H1 (cell line): ENCODE measurements at regions not wholly inside any gene's neighbourhood (a gene's known extent, or its start where the extent isn't known, plus 50 kb on each side); places are given as distances from the start of the nearest gene placed in this dataset.

ENCODE experiments used
- CTCF ChIA-PET: fragments of 300-600 bp; sonication (Branson Sonifier 250); formaldehyde crosslinking; loops from one replicate; lab custom pipeline; 2021; ENCODE audit not compliant: partially characterized antibody; lab: Charles Lee
- POLR2A ChIA-PET: fragments of 300-600 bp; sonication (Branson Sonifier 250); formaldehyde crosslinking; loops from one replicate; lab custom pipeline; 2021; ENCODE audit warnings: inconsistent platforms; ENCODE audit not compliant: partially characterized antibody; lab: Charles Lee
- DNase-seq, 2 experiments: peaks; one replicate each; pipeline versions ENCODE4 v3.0.0 to v3.0.0-alpha.2; 2010 to 2022; ENCODE audit warnings: low spot score in 2 of 2, low read depth in 1 of 2, mixed read lengths in 1 of 2
- FAIRE-seq: peaks from 2 replicates; lab custom pipeline; 2011; peaks lifted over from hg19 to GRCh38; lab: Jason Lieb, UNC
- H2AFZ ChIP-seq: 2 replicates; pipeline ENCODE4 v1.8.1; 2012; ENCODE audit warnings: low read length, inconsistent platforms
- H2AK5ac ChIP-seq: 2 replicates; pipeline ENCODE4 v1.6.1; 2013; ENCODE audit warnings: low read depth, low read length
- H2BK120ac ChIP-seq: replicated peaks from 2 replicates; pipeline ENCODE3; 2013; ENCODE audit warnings: low read depth, low read length, inconsistent platforms
- H2BK12ac ChIP-seq: 2 replicates; pipeline ENCODE4 v1.6.1; 2013; ENCODE audit warnings: low read depth, low read length
- H2BK15ac ChIP-seq: 2 replicates; pipeline ENCODE4 v1.6.1; 2013; ENCODE audit warnings: low read length
- H2BK20ac ChIP-seq: 2 replicates; pipeline ENCODE4 v1.6.1; 2013; ENCODE audit warnings: low read length
- H2BK5ac ChIP-seq: 2 replicates; pipeline ENCODE4 v1.6.1; 2013; ENCODE audit warnings: low read depth, low read length
- H3K14ac ChIP-seq: 2 replicates; pipeline ENCODE4 v1.6.1; 2013; ENCODE audit warnings: inconsistent platforms; ENCODE audit not compliant: insufficient read length
- H3K18ac ChIP-seq: 2 replicates; pipeline ENCODE4 v1.6.1; 2013; ENCODE audit warnings: low read length; ENCODE audit errors: extremely low read depth
- H3K23ac ChIP-seq: 2 replicates; pipeline ENCODE4 v1.6.1; 2013; ENCODE audit warnings: inconsistent platforms; ENCODE audit not compliant: insufficient read length
- H3K23me2 ChIP-seq: 2 replicates; pipeline ENCODE4 v1.6.1; 2013; ENCODE audit warnings: low read depth, low read length
- H3K27ac ChIP-seq: 2 replicates; pipeline ENCODE4 v1.6.1; 2011; ENCODE audit warnings: low read depth, low read length, inconsistent platforms
- H3K27me3 ChIP-seq, 4 experiments: replicated peaks in 1 of 4; 1 replicate in 1 of 4; 2 replicates in 3 of 4; pipeline versions ENCODE4 v1.6.1 to v1.8.1; 2011 to 2013; ENCODE audit warnings: low read length in 3 of 4, mild to moderate bottlenecking in 3 of 4, inconsistent platforms in 2 of 4, mixed read lengths in 2 of 4, moderate library complexity in 1 of 4; ENCODE audit not compliant: control insufficient read depth in 3 of 4, insufficient read depth in 3 of 4; ENCODE audit errors: extremely low read depth in 1 of 4
- H3K36me3 ChIP-seq, 4 experiments: 2 replicates each; pipeline versions ENCODE4 v1.6.1 to v1.8.1; 2011 to 2013; ENCODE audit warnings: mild to moderate bottlenecking in 4 of 4, low read length in 3 of 4, moderate library complexity in 2 of 4, control low read depth in 1 of 4, inconsistent platforms in 1 of 4; ENCODE audit not compliant: insufficient read depth in 4 of 4, control insufficient read depth in 2 of 4
- H3K4ac ChIP-seq: replicated peaks from 2 replicates; pipeline ENCODE3; 2013; ENCODE audit warnings: low read length, low read depth, mixed read lengths, inconsistent platforms; ENCODE audit not compliant: insufficient read length
- H3K4me1 ChIP-seq, 4 experiments: replicated peaks in 1 of 4; 1 replicate in 1 of 4; 2 replicates in 3 of 4; pipeline versions ENCODE4 v1.6.1 to v1.8.1; 2011 to 2013; ENCODE audit warnings: low read length in 3 of 4, inconsistent platforms in 2 of 4, mixed read lengths in 1 of 4; ENCODE audit not compliant: insufficient read depth in 4 of 4, control insufficient read depth in 3 of 4
- H3K4me2 ChIP-seq, 2 experiments: 2 replicates each; pipeline versions ENCODE4 v1.6.1 to v1.8.1; 2011 to 2013; ENCODE audit warnings: low read depth in 2 of 2, low read length in 2 of 2, control low read depth in 1 of 2, inconsistent platforms in 1 of 2, mild to moderate bottlenecking in 1 of 2; ENCODE audit not compliant: insufficient read depth in 1 of 2
- H3K4me3 ChIP-seq, 4 experiments: fragments of 200-600, 300-600 bp in 1 of 4; sonication (generic), shearing (Covaris generic), sonication (Bioruptor Twin) in 1 of 4; 2 replicates each; pipeline versions ENCODE4 v1.5.1 to v1.8.1; 2011 to 2016; ENCODE audit warnings: low read length in 4 of 4, low read depth in 3 of 4, control low read depth in 2 of 4, inconsistent platforms in 2 of 4, mild to moderate bottlenecking in 2 of 4, mixed read lengths in 1 of 4, moderate library complexity in 1 of 4; ENCODE audit not compliant: insufficient read depth in 2 of 4; ENCODE audit errors: extremely low read depth in 1 of 4
- H3K56ac ChIP-seq: replicated peaks from 2 replicates; pipeline ENCODE3; 2013; ENCODE audit warnings: low read depth, mild to moderate bottlenecking, mixed read lengths, low read length, inconsistent platforms; ENCODE audit not compliant: insufficient read length
- H3K79me1 ChIP-seq: 2 replicates; pipeline ENCODE4 v1.6.1; 2013; ENCODE audit warnings: low read depth, low read length, control low read depth
- H3K79me2 ChIP-seq, 2 experiments: 2 replicates each; pipeline versions ENCODE4 v1.6.1 to v1.8.1; 2012 to 2013; ENCODE audit warnings: low read length in 2 of 2, mild to moderate bottlenecking in 2 of 2, inconsistent platforms in 1 of 2; ENCODE audit not compliant: insufficient read depth in 2 of 2, control insufficient read depth in 1 of 2
- H3K9ac ChIP-seq, 4 experiments: replicated peaks in 1 of 4; 1 replicate in 1 of 4; 2 replicates in 3 of 4; pipeline versions ENCODE4 v1.6.1 to v1.8.1; 2011 to 2013; ENCODE audit warnings: low read depth in 3 of 4, low read length in 3 of 4, control low read depth in 2 of 4, mild to moderate bottlenecking in 2 of 4, moderate library complexity in 2 of 4, inconsistent platforms in 1 of 4; ENCODE audit errors: extremely low read depth in 1 of 4
- H3K9me3 ChIP-seq, 2 experiments: 2 replicates each; pipeline versions ENCODE4 v1.6.1 to v1.8.1; 2012 to 2013; ENCODE audit warnings: mild to moderate bottlenecking in 2 of 2, moderate library complexity in 2 of 2, control low read depth in 1 of 2, inconsistent platforms in 1 of 2, low read depth in 1 of 2, low read length in 1 of 2, mixed read lengths in 1 of 2; ENCODE audit not compliant: insufficient read depth in 2 of 2
- H4K20me1 ChIP-seq, 2 experiments: replicated peaks in 1 of 2; 2 replicates each; pipeline versions ENCODE3 to v1.8.1; 2011 to 2013; ENCODE audit warnings: inconsistent platforms in 2 of 2, low read length in 2 of 2, mild to moderate bottlenecking in 1 of 2; ENCODE audit not compliant: insufficient read depth in 2 of 2, control insufficient read depth in 1 of 2
- H4K5ac ChIP-seq: 2 replicates; pipeline ENCODE4 v1.6.1; 2013; ENCODE audit warnings: low read length, low read depth, mixed read lengths, inconsistent platforms; ENCODE audit not compliant: insufficient read length
- H4K8ac ChIP-seq: 2 replicates; pipeline ENCODE4 v1.8.0; 2013; ENCODE audit warnings: mild to moderate bottlenecking, moderate library complexity, low read length, inconsistent platforms; ENCODE audit not compliant: insufficient read depth; ENCODE audit errors: extremely low read depth
- H4K91ac ChIP-seq: replicated peaks from 2 replicates; pipeline ENCODE3; 2013; ENCODE audit warnings: low read length, mixed read lengths, inconsistent platforms; ENCODE audit not compliant: insufficient read length
- CBX5 ChIP-seq: fragments of 300-800, 300-1000 bp; sonication (generic); IDR thresholded peaks from 2 replicates; pipeline ENCODE4 v1.7.1; 2016; ENCODE audit warnings: antibody characterized with exemption, low read length, low read depth
- CEBPB ChIP-seq: IDR thresholded peaks from 2 replicates; pipeline ENCODE4 v1.6.1; 2012; ENCODE audit warnings: low read depth, low read length
- CHD2 ChIP-seq: IDR thresholded peaks from 2 replicates; pipeline ENCODE4 v1.6.1; 2012; ENCODE audit warnings: low read length, improper control_type of control experiment
- E2F6 ChIP-seq: IDR thresholded peaks from 2 replicates; pipeline ENCODE4 v1.6.1; 2012; ENCODE audit warnings: inconsistent platforms
- EGR1 ChIP-seq: IDR thresholded peaks from 2 replicates; pipeline ENCODE4 v1.6.1; 2011; ENCODE audit warnings: low read depth, low read length, borderline replicate concordance
- GTF2F1 ChIP-seq: IDR thresholded peaks from 2 replicates; pipeline ENCODE4 v1.6.1; 2012; ENCODE audit warnings: low read depth, low read length, improper control_type of control experiment, borderline replicate concordance
- NANOG ChIP-seq: IDR thresholded peaks from 2 replicates; pipeline ENCODE4 v1.6.1; 2011; ENCODE audit warnings: low read length, low read depth, mild to moderate bottlenecking, inconsistent platforms; ENCODE audit not compliant: insufficient read depth, poor library complexity, severe bottlenecking
- POU5F1 ChIP-seq: IDR thresholded peaks from 2 replicates; pipeline ENCODE4 v1.6.1; 2011; ENCODE audit warnings: low read depth, mild to moderate bottlenecking, low read length, moderate library complexity
- RNF2 ChIP-seq: fragments of 200-900, 300-1000 bp; sonication (generic); IDR thresholded peaks from 2 replicates; pipeline ENCODE4 v1.7.1; 2016; ENCODE audit warnings: borderline replicate concordance, low read depth, mild to moderate bottlenecking, antibody characterized with exemption, low read length; ENCODE audit not compliant: poor library complexity, severe bottlenecking; ENCODE audit errors: missing control alignments
- SP4 ChIP-seq: IDR thresholded peaks from 2 replicates; pipeline ENCODE4 v1.6.1; 2012; ENCODE audit warnings: low read length, inconsistent platforms
- YY1 ChIP-seq: IDR thresholded peaks from 2 replicates; pipeline ENCODE4 v1.6.1; 2011; ENCODE audit warnings: low read depth, mild to moderate bottlenecking, low read length
- WGBS, 2 experiments: shearing (Covaris generic) in 1 of 2; methylation state at CpG; one replicate each; pipeline versions ENCODE4 v1.1.6 to v1.1.7; 2013 to 2015; ENCODE audit warnings: low lambda C conversion rate in 2 of 2, mixed read lengths in 2 of 2, inconsistent platforms in 1 of 2, low coverage in 1 of 2, missing lambda C conversion rate in 1 of 2; ENCODE audit not compliant: insufficient replicate concordance in 2 of 2, insufficient coverage in 1 of 2, insufficient read length in 1 of 2; ENCODE audit errors: extremely low coverage in 1 of 2, missing lambda C conversion rate in 1 of 2; 5-methylcytosine and 5-hydroxymethylcytosine counted together
- TF ChIP-seq, protein P1 (sequence below): IDR thresholded peaks from 2 replicates; pipeline ENCODE4 v1.6.1; 2012; ENCODE audit warnings: low read length, inconsistent platforms

GRCh38 chr10:4215485-4215884 lies 430.5 kb upstream of the KLF6 start:
- no peak for DNase-seq
- CTCF ChIA-PET, result interaction anchor here (1.7 kb wide), 1 partner anchor 14 kb away, joined by 6 read pairs; no protein-coding TSS in a partner anchor
- no peak overlapping the region for H3K18ac ChIP-seq
- H4K91ac ChIP-seq, result no peak overlapping the region
- H3K27ac ChIP-seq, result no peak overlapping the region
- no peaks in the 10 kb centered on the region for H3K36me3 ChIP-seq
- no peak overlapping the region for H2AK5ac ChIP-seq
- H3K9ac ChIP-seq, result no peak overlapping the region
- no peak overlapping the region for H4K8ac ChIP-seq
- H2BK120ac ChIP-seq, result no peak overlapping the region
- H3K4me1 ChIP-seq, result peaks cover 0 to 10% (median 6%) of the 10 kb centered on the region in 4 experiments; a peak in 5 of 7 replicates
- WGBS, 2 experiments, result 92% methylated on average over 4 of the region's 4 CpGs; no CpG with 5 or more reads in 1 of the 2 experiments
- no peak overlapping the region for H3K4me3 ChIP-seq
- no peaks in the 10 kb centered on the region for H3K79me2 ChIP-seq
- no peak overlapping the region for H3K14ac ChIP-seq
- H3K56ac ChIP-seq, result no peak overlapping the region
- no peaks in the 10 kb centered on the region for H3K23me2 ChIP-seq
- no peak overlapping the region for H2BK12ac ChIP-seq
- no peaks in the 10 kb centered on the region for H4K20me1 ChIP-seq
- no peak overlapping the region for H2BK5ac ChIP-seq
- no peaks in the 10 kb centered on the region for H3K27me3 ChIP-seq
- H3K79me1 ChIP-seq, result no peaks in the 10 kb centered on the region
- POLR2A ChIA-PET, result no interaction called here
- no peak for FAIRE-seq
- H3K23ac ChIP-seq, result no peak overlapping the region
- H2BK15ac ChIP-seq, result no peak overlapping the region
- H3K4me2 ChIP-seq, result 0 out of 4 replicates have a peak overlapping the region, but pooled peaks of 1 of the 2 experiments have one; percentile 0
- H2BK20ac ChIP-seq, result no peak overlapping the region
- no peaks in the 10 kb centered on the region for H3K9me3 ChIP-seq
- H3K4ac ChIP-seq, result no peak overlapping the region
- H4K5ac ChIP-seq, result no peak overlapping the region
- no peak overlapping the region for H2AFZ ChIP-seq
- TF ChIP-seq CHD2 (no peak), CEBPB (no peak), GTF2F1 (no peak), YY1 (no peak), E2F6 (no peak), POU5F1 (no peak), EGR1 (no peak), CBX5 (no peak), SP4 (no peak), NANOG (no peak), RNF2 (no peak)
- TF ChIP-seq, protein P1, sequence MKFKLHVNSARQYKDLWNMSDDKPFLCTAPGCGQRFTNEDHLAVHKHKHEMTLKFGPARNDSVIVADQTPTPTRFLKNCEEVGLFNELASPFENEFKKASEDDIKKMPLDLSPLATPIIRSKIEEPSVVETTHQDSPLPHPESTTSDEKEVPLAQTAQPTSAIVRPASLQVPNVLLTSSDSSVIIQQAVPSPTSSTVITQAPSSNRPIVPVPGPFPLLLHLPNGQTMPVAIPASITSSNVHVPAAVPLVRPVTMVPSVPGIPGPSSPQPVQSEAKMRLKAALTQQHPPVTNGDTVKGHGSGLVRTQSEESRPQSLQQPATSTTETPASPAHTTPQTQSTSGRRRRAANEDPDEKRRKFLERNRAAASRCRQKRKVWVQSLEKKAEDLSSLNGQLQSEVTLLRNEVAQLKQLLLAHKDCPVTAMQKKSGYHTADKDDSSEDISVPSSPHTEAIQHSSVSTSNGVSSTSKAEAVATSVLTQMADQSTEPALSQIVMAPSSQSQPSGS, result no peak
